A549 (cell line): ENCODE measurements at regions not wholly inside any gene's neighbourhood (a gene's known extent, or its start where the extent isn't known, plus 50 kb on each side); places are given as distances from the start of the nearest gene placed in this dataset.

Experiments used
- BHLHE40 ChIP-seq: IDR thresholded peaks from 2 replicates; pipeline ENCODE4 v1.6.1; 2012; ENCODE audit warnings: low read depth, low read length, inconsistent platforms
- CTCF ChIP-seq: fragments of >200 bp; sonication (Bioruptor Twin); formaldehyde crosslinking; IDR thresholded peaks from 3 replicates; pipeline ENCODE4 v1.5.1; 2016
- EHMT2 ChIP-seq: fragments of 200-600 bp; sonication (generic); IDR thresholded peaks from 2 replicates; pipeline ENCODE4 v1.6.1; 2016; ENCODE audit warnings: antibody characterized with exemption, low read depth, mild to moderate bottlenecking, moderate library complexity
- ESRRA ChIP-seq: fragments of 150-350 bp; IDR thresholded peaks from 2 replicates; pipeline ENCODE4 v1.6.1; 2014; ENCODE audit warnings: mild to moderate bottlenecking, low read length, borderline replicate concordance
- FOSB ChIP-seq: fragments of 250-450 bp; sonication (Bioruptor Pico); IDR thresholded peaks from 2 replicates; pipeline ENCODE4 v1.5.0; 2020; ENCODE audit warnings: mild to moderate bottlenecking, moderate library complexity
- FOSL2 ChIP-seq, 2 experiments: fragments of 450-650 bp in 1 of 2; fragments of >200 bp in 1 of 2; sonication (Bioruptor Twin) in 1 of 2; formaldehyde crosslinking; IDR thresholded peaks; 2 replicates each; pipeline versions ENCODE4 v1.5.0 to v1.6.1; 2016 to 2020; ENCODE audit warnings: mild to moderate bottlenecking in 1 of 2, moderate library complexity in 1 of 2
- FOXS1 ChIP-seq: fragments of 250-450 bp; sonication (Bioruptor Pico); IDR thresholded peaks from 2 replicates; pipeline ENCODE4 v1.5.0; 2020; ENCODE audit warnings: mild to moderate bottlenecking, moderate library complexity
- HES2 ChIP-seq: fragments of >200 bp; sonication (Bioruptor Twin); formaldehyde crosslinking; IDR thresholded peaks from 2 replicates; pipeline ENCODE4 v1.6.1; 2016
- HEYL ChIP-seq: fragments of 250-450 bp; sonication (Bioruptor Pico); IDR thresholded peaks from 2 replicates; pipeline ENCODE4 v1.8.0; 2021; ENCODE audit warnings: mild to moderate bottlenecking, moderate library complexity
- HOXA7 ChIP-seq: fragments of 250-450 bp; sonication (Bioruptor Pico); IDR thresholded peaks from 2 replicates; pipeline ENCODE4 v1.5.0; 2020; ENCODE audit warnings: mild to moderate bottlenecking, moderate library complexity
- HOXB5 ChIP-seq: fragments of 250-450 bp; sonication (Bioruptor Pico); IDR thresholded peaks from 2 replicates; pipeline ENCODE4 v1.5.0; 2020; ENCODE audit warnings: mild to moderate bottlenecking, moderate library complexity
- JUNB ChIP-seq: fragments of >200 bp; sonication (Bioruptor Twin); formaldehyde crosslinking; IDR thresholded peaks from 2 replicates; pipeline ENCODE4 v1.6.1; 2016
- KDM1A ChIP-seq: fragments of 200-600 bp; sonication (generic); IDR thresholded peaks from 2 replicates; pipeline ENCODE4 v1.6.1; 2016; ENCODE audit warnings: low read depth, mild to moderate bottlenecking
- KDM5A ChIP-seq: fragments of 200-600 bp; sonication (generic); IDR thresholded peaks from 2 replicates; pipeline ENCODE4 v1.6.1; 2016; ENCODE audit warnings: antibody characterized with exemption, mild to moderate bottlenecking
- MAZ ChIP-seq: fragments of 150-350 bp; IDR thresholded peaks from 2 replicates; pipeline ENCODE4 v1.6.1; 2014; ENCODE audit warnings: antibody characterized with exemption, low read depth, low read length, borderline replicate concordance
- NPAS2 ChIP-seq: fragments of 250-450 bp; sonication (Bioruptor Pico); IDR thresholded peaks from 2 replicates; pipeline ENCODE4 v1.8.0; 2022; ENCODE audit warnings: mild to moderate bottlenecking, moderate library complexity, borderline replicate concordance
- NR3C1 ChIP-seq: fragments of >200 bp; sonication (Bioruptor Twin); formaldehyde crosslinking; IDR thresholded peaks from 3 replicates; pipeline ENCODE4 v1.6.1; 2017
- PBX3 ChIP-seq: IDR thresholded peaks from 2 replicates; pipeline ENCODE4 v1.6.1; 2012
- PHF8 ChIP-seq: fragments of 200-600 bp; sonication (generic); IDR thresholded peaks from 2 replicates; pipeline ENCODE4 v1.6.1; 2016; ENCODE audit warnings: low read depth, mild to moderate bottlenecking, antibody characterized with exemption, moderate library complexity, borderline replicate concordance
- POLR2AphosphoS2 ChIP-seq: conservative IDR thresholded peaks from 2 replicates; pipeline ENCODE4 v1.6.1; 2012; ENCODE audit warnings: low read length, improper control_type of control experiment, inconsistent platforms
- RCOR1 ChIP-seq: fragments of 150-350 bp; IDR thresholded peaks from 2 replicates; pipeline ENCODE4 v1.6.1; 2014; ENCODE audit warnings: antibody characterized with exemption, low read length, low read depth
- RFX5 ChIP-seq: fragments of 450-650 bp; IDR thresholded peaks from 2 replicates; pipeline ENCODE4 v1.7.1; 2014; ENCODE audit warnings: antibody characterized with exemption, mild to moderate bottlenecking, moderate library complexity
- SREBF2 ChIP-seq: fragments of 450-650 bp; IDR thresholded peaks from 2 replicates; pipeline ENCODE4 v1.6.1; 2014; ENCODE audit warnings: mild to moderate bottlenecking, moderate library complexity
- TP53 ChIP-seq: fragments of 250-450 bp; sonication (Bioruptor Pico); IDR thresholded peaks from 2 replicates; pipeline ENCODE4 v1.5.0; 2021; ENCODE audit warnings: mild to moderate bottlenecking, moderate library complexity
- TF ChIP-seq, protein P1 (sequence below): fragments of 200-600 bp; sonication (generic); IDR thresholded peaks from 2 replicates; pipeline ENCODE4 v1.6.1; 2016; ENCODE audit warnings: antibody characterized with exemption, mild to moderate bottlenecking, moderate library complexity
- TF ChIP-seq, protein P2 (sequence below): fragments of >200 bp; sonication (Bioruptor Twin); formaldehyde crosslinking; IDR thresholded peaks from 3 replicates; pipeline ENCODE4 v1.6.1; 2016

- TF ChIP-seq PBX3 = 0 out of 2 replicates have a peak, but pooled peaks have one; percentile 15
- no peak for TF ChIP-seq HEYL (CRISPR knock-in tag)
- no peak for TF ChIP-seq RCOR1
- no peak for TF ChIP-seq RFX5
- 0 out of 2 replicates have a peak, but pooled peaks have one; percentile 6 for TF ChIP-seq FOSL2 (IDR thresholded peaks at IDR 0.05)
- no peak; the same call in 1 of the 2 replicates for TF ChIP-seq FOSL2 (CRISPR knock-in tag; IDR thresholded peaks at IDR 0.05)
- no peak for TF ChIP-seq POLR2AphosphoS2
- no peak for TF ChIP-seq MAZ
- TF ChIP-seq BHLHE40 = no peak
- no peak for TF ChIP-seq HOXA7
- TF ChIP-seq TP53 (CRISPR knock-in tag) = no peak
- TF ChIP-seq EHMT2 = no peak
- no peak for TF ChIP-seq HOXB5 (CRISPR knock-in tag)
- peak; percentile 65 for TF ChIP-seq JUNB
- no peak for TF ChIP-seq SREBF2
- no peak for TF ChIP-seq FOSB (CRISPR knock-in tag)
- TF ChIP-seq FOXS1 (CRISPR knock-in tag) = no peak
- TF ChIP-seq NR3C1 = no peak
- TF ChIP-seq HES2 = no peak
- TF ChIP-seq KDM5A = no peak
- TF ChIP-seq, protein P1, sequence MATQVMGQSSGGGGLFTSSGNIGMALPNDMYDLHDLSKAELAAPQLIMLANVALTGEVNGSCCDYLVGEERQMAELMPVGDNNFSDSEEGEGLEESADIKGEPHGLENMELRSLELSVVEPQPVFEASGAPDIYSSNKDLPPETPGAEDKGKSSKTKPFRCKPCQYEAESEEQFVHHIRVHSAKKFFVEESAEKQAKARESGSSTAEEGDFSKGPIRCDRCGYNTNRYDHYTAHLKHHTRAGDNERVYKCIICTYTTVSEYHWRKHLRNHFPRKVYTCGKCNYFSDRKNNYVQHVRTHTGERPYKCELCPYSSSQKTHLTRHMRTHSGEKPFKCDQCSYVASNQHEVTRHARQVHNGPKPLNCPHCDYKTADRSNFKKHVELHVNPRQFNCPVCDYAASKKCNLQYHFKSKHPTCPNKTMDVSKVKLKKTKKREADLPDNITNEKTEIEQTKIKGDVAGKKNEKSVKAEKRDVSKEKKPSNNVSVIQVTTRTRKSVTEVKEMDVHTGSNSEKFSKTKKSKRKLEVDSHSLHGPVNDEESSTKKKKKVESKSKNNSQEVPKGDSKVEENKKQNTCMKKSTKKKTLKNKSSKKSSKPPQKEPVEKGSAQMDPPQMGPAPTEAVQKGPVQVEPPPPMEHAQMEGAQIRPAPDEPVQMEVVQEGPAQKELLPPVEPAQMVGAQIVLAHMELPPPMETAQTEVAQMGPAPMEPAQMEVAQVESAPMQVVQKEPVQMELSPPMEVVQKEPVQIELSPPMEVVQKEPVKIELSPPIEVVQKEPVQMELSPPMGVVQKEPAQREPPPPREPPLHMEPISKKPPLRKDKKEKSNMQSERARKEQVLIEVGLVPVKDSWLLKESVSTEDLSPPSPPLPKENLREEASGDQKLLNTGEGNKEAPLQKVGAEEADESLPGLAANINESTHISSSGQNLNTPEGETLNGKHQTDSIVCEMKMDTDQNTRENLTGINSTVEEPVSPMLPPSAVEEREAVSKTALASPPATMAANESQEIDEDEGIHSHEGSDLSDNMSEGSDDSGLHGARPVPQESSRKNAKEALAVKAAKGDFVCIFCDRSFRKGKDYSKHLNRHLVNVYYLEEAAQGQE = no peak
- no peak for TF ChIP-seq CTCF
- TF ChIP-seq, protein P2, sequence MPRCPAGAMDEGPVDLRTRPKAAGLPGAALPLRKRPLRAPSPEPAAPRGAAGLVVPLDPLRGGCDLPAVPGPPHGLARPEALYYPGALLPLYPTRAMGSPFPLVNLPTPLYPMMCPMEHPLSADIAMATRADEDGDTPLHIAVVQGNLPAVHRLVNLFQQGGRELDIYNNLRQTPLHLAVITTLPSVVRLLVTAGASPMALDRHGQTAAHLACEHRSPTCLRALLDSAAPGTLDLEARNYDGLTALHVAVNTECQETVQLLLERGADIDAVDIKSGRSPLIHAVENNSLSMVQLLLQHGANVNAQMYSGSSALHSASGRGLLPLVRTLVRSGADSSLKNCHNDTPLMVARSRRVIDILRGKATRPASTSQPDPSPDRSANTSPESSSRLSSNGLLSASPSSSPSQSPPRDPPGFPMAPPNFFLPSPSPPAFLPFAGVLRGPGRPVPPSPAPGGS = no peak
- TF ChIP-seq KDM1A = no peak
- TF ChIP-seq NPAS2 (CRISPR knock-in tag) = no peak
- TF ChIP-seq ESRRA = no peak
- TF ChIP-seq PHF8 = no peak
Observed at GRCh38 chrX:44071847-44072551, 98.8 kb upstream of the NDP start (continued).
